H9 (cell line): ENCODE measurements at regions not wholly inside any gene's neighbourhood (a gene's known extent, or its start where the extent isn't known, plus 50 kb on each side); places are given as distances from the start of the nearest gene placed in this dataset.

Source experiments
- DNase-seq: peaks from one replicate; pipeline ENCODE4 v3.0.0-alpha.2; 2017
- H2AFZ ChIP-seq: one replicate; pipeline ENCODE4 v1.6.1; 2013; ENCODE audit warnings: mild to moderate bottlenecking, low read length, control low read depth, moderate library complexity
- H2AK5ac ChIP-seq: 2 replicates; pipeline ENCODE4 v1.6.1; 2013; ENCODE audit warnings: low read length, control low read depth, mixed read lengths; ENCODE audit not compliant: insufficient read length
- H2BK120ac ChIP-seq: one replicate; pipeline ENCODE4 v1.6.1; 2013; ENCODE audit warnings: low read depth, mild to moderate bottlenecking, low read length, control low read depth, inconsistent platforms; ENCODE audit not compliant: poor library complexity, severe bottlenecking
- H2BK12ac ChIP-seq: 2 replicates; pipeline ENCODE4 v1.6.1; 2013; ENCODE audit warnings: low read length, control low read depth, mixed read lengths, low read depth; ENCODE audit not compliant: insufficient read length
- H2BK15ac ChIP-seq: 2 replicates; pipeline ENCODE4 v1.6.1; 2013; ENCODE audit warnings: low read depth, low read length, control low read depth
- H2BK20ac ChIP-seq: one replicate; pipeline ENCODE4 v1.6.1; 2013; ENCODE audit warnings: low read depth, mild to moderate bottlenecking, low read length, control low read depth, inconsistent platforms; ENCODE audit not compliant: poor library complexity, severe bottlenecking
- H2BK5ac ChIP-seq: 2 replicates; pipeline ENCODE4 v1.6.1; 2013; ENCODE audit warnings: low read length, control low read depth, mixed read lengths; ENCODE audit not compliant: insufficient read length
- H3K14ac ChIP-seq: 2 replicates; pipeline ENCODE4 v1.6.1; 2013; ENCODE audit warnings: low read length, control low read depth; ENCODE audit not compliant: insufficient read depth
- H3K18ac ChIP-seq: 2 replicates; pipeline ENCODE4 v1.6.1; 2013; ENCODE audit warnings: low read depth, mild to moderate bottlenecking, mixed read lengths, low read length, control low read depth; ENCODE audit not compliant: insufficient read length
- H3K23ac ChIP-seq: 2 replicates; pipeline ENCODE4 v1.6.1; 2013; ENCODE audit warnings: low read length, control low read depth, mixed read lengths, low read depth; ENCODE audit not compliant: insufficient read length
- H3K23me2 ChIP-seq: 2 replicates; pipeline ENCODE4 v1.6.1; 2013; ENCODE audit warnings: low read depth, mild to moderate bottlenecking, mixed read lengths, low read length, control low read depth; ENCODE audit not compliant: insufficient read length, poor library complexity, severe bottlenecking
- H3K27ac ChIP-seq: 2 replicates; pipeline ENCODE4 v1.5.1; 2013; ENCODE audit warnings: low read length, control low read depth, mixed read lengths, low read depth; ENCODE audit not compliant: insufficient read length
- H3K27me3 ChIP-seq: 2 replicates; pipeline ENCODE4 v1.6.1; 2013; ENCODE audit warnings: low read length, control low read depth, inconsistent platforms; ENCODE audit not compliant: insufficient read depth
- H3K4ac ChIP-seq: 2 replicates; pipeline ENCODE4 v1.6.1; 2013; ENCODE audit warnings: low read depth, mild to moderate bottlenecking, control low read depth, inconsistent platforms, low read length, moderate library complexity
- H3K4me1 ChIP-seq: 2 replicates; pipeline ENCODE4 v1.6.1; 2013; ENCODE audit warnings: low read length, control low read depth, inconsistent platforms; ENCODE audit not compliant: insufficient read depth
- H3K4me2 ChIP-seq: 2 replicates; pipeline ENCODE4 v1.6.1; 2013; ENCODE audit warnings: low read length, control low read depth, mixed read lengths; ENCODE audit not compliant: insufficient read length, insufficient read depth
- H3K56ac ChIP-seq: 2 replicates; pipeline ENCODE4 v1.6.1; 2013; ENCODE audit warnings: low read depth, mild to moderate bottlenecking, mixed read lengths, low read length, control low read depth; ENCODE audit not compliant: insufficient read length
- H3K79me1 ChIP-seq: 2 replicates; pipeline ENCODE4 v1.6.1; 2013; ENCODE audit warnings: low read depth, mild to moderate bottlenecking, moderate library complexity, low read length, control low read depth, inconsistent platforms; ENCODE audit not compliant: insufficient read depth, poor library complexity, severe bottlenecking
- H3K79me2 ChIP-seq: 2 replicates; pipeline ENCODE4 v1.6.1; 2013; ENCODE audit warnings: low read length, control low read depth, inconsistent platforms; ENCODE audit not compliant: insufficient read depth
- H3K9ac ChIP-seq: 2 replicates; pipeline ENCODE4 v1.6.1; 2013; ENCODE audit warnings: low read length, control low read depth, mixed read lengths; ENCODE audit not compliant: insufficient read length; ENCODE audit errors: extremely low read depth
- H3K9me3 ChIP-seq: one replicate; pipeline ENCODE4 v1.6.1; 2013; ENCODE audit warnings: low read depth, low read length, inconsistent platforms; ENCODE audit not compliant: control insufficient read depth
- H3T11ph ChIP-seq: one replicate; pipeline ENCODE4 v1.6.1; 2013; ENCODE audit warnings: mild to moderate bottlenecking, low read length, control low read depth, inconsistent platforms
- H4K20me1 ChIP-seq: one replicate; pipeline ENCODE4 v1.6.1; 2013; ENCODE audit not compliant: control insufficient read depth, insufficient read length, insufficient read depth
- H4K5ac ChIP-seq: 2 replicates; pipeline ENCODE4 v1.6.1; 2013; ENCODE audit warnings: low read depth, mild to moderate bottlenecking, mixed read lengths, low read length, control low read depth; ENCODE audit not compliant: insufficient read length
- H4K8ac ChIP-seq: replicated peaks from 2 replicates; pipeline ENCODE4 v1.6.1; 2013; ENCODE audit warnings: low read length, control low read depth, mixed read lengths, low read depth; ENCODE audit not compliant: insufficient read length
- H4K91ac ChIP-seq: 2 replicates; pipeline ENCODE4 v1.6.1; 2013; ENCODE audit warnings: low read depth, mild to moderate bottlenecking, moderate library complexity, mixed read lengths, low read length, control low read depth; ENCODE audit not compliant: insufficient read length
- H3K27ac Mint-ChIP-seq, 3 experiments: 2 replicates in 2 of 3; 3 replicates in 1 of 3; pipeline ENCODE4 v1.8.0; 2020 to 2021; ENCODE audit warnings: mixed read lengths in 3 of 3, mild to moderate bottlenecking in 1 of 3, moderate library complexity in 1 of 3
- H3K27me3 Mint-ChIP-seq: 2 replicates; pipeline ENCODE4 v1.8.0; 2021; ENCODE audit warnings: low read depth, mild to moderate bottlenecking, moderate library complexity, mixed read lengths
- H3K36me3 Mint-ChIP-seq, 3 experiments: 2 replicates in 2 of 3; 3 replicates in 1 of 3; pipeline ENCODE4 v1.8.0; 2020 to 2021; ENCODE audit warnings: low read depth in 3 of 3, mixed read lengths in 3 of 3; ENCODE audit not compliant: insufficient read depth in 1 of 3
- H3K4me1 Mint-ChIP-seq, 2 experiments: 2 replicates each; pipeline ENCODE4 v1.8.0; 2020; ENCODE audit warnings: mixed read lengths in 2 of 2
- H3K4me3 Mint-ChIP-seq, 2 experiments: 2 replicates in 1 of 2; 3 replicates in 1 of 2; pipeline ENCODE4 v1.8.0; 2020 to 2021; ENCODE audit warnings: mild to moderate bottlenecking in 2 of 2, mixed read lengths in 2 of 2, moderate library complexity in 1 of 2
- H3K9me3 Mint-ChIP-seq, 2 experiments: 2 replicates in 1 of 2; 3 replicates in 1 of 2; pipeline ENCODE4 v1.8.0; 2020; ENCODE audit warnings: mild to moderate bottlenecking in 2 of 2, mixed read lengths in 2 of 2, moderate library complexity in 1 of 2
- CTCF ChIP-seq: fragments of 200-600 bp; sonication (generic); conservative IDR thresholded peaks from 3 replicates; pipeline ENCODE4 v1.8.0; 2021; ENCODE audit warnings: antibody characterized with exemption, mild to moderate bottlenecking
- WGBS: extraction: QIAGEN DNeasy Blood & Tissue Kit; methylation state at CpG from one replicate; pipeline ENCODE4 v1.1.7; 2013; ENCODE audit warnings: missing lambda C conversion rate, low lambda C conversion rate, mixed read lengths; ENCODE audit not compliant: insufficient read length; ENCODE audit errors: extremely low coverage; 5-methylcytosine and 5-hydroxymethylcytosine counted together

- H3K4ac ChIP-seq, result no peak overlapping the region
- H3K4me2 ChIP-seq, result no peak overlapping the region
- no peaks in the 10 kb centered on the region for H3K9me3 ChIP-seq
- H3K27ac ChIP-seq, result no peak overlapping the region
- H4K91ac ChIP-seq, result no peak overlapping the region
- no peak overlapping the region for H4K8ac ChIP-seq
- no peaks in the 10 kb centered on the region for H3K4me1 ChIP-seq
- no peak for TF ChIP-seq CTCF
- H3K27me3 ChIP-seq, result no peaks in the 10 kb centered on the region
- H3K79me2 ChIP-seq, result no peaks in the 10 kb centered on the region
- no peak overlapping the region for H3K56ac ChIP-seq
- H3K27me3 Mint-ChIP-seq, result no peaks in the 10 kb centered on the region
- H3K4me1 Mint-ChIP-seq, result peaks cover 0 to 6% of the 10 kb centered on the region in 2 experiments; a peak in 2 of 4 replicates
- no peak overlapping the region for H2BK120ac ChIP-seq
- H3K14ac ChIP-seq, result no peak overlapping the region
- H2BK12ac ChIP-seq, result no peak overlapping the region
- no peak overlapping the region for H2BK5ac ChIP-seq
- H2AK5ac ChIP-seq, result no peak overlapping the region
- no peak overlapping the region for H4K5ac ChIP-seq
- no peak for DNase-seq
- no peak overlapping the region for H2BK20ac ChIP-seq
- H2BK15ac ChIP-seq, result no peak overlapping the region
- no peak overlapping the region for H3K9ac ChIP-seq
- H3K23ac ChIP-seq, result no peak overlapping the region
- peak overlapping the region in 1 of 3 experiments; percentile 71; a peak in 1 of 7 replicates for H3K27ac Mint-ChIP-seq
- H3T11ph ChIP-seq, result no peak overlapping the region
- 0 out of 5 replicates have a peak, but pooled peaks cover 0 to 1% of the 10 kb centered on the region in 2 experiments for H3K9me3 Mint-ChIP-seq
- H3K36me3 Mint-ChIP-seq, result no peaks in the 10 kb centered on the region
- no peak overlapping the region for H3K18ac ChIP-seq
- H3K23me2 ChIP-seq, result no peaks in the 10 kb centered on the region
- H3K79me1 ChIP-seq, result peaks cover 3% of the 10 kb centered on the region
- no peak overlapping the region for H3K4me3 Mint-ChIP-seq
- no peaks in the 10 kb centered on the region for H4K20me1 ChIP-seq
- WGBS, result no CpG with 5 or more reads among the region's 3 CpGs
- no peak overlapping the region for H2AFZ ChIP-seq
These were observed 644.1 kb upstream of the ARRDC4 start for GRCh38 chr15:97316362-97316761.
